ENCODE measurements at regions not wholly inside any gene's neighbourhood (a gene's known extent, or its start where the extent isn't known, plus 50 kb on each side); places are given as distances from the start of the nearest gene placed in this dataset.
"Not testable (repeated sequence)": the region's sequence is repeated elsewhere in the genome, so short reads cannot be mapped to it uniquely, and the experiment has no call there.

- DNase-seq (ENCODE audit: low spot score), result no peak
- Histone ChIP-seq H3K4me1 (ENCODE audit: insufficient read depth) (no peaks in the 10 kb centered on the region), H3K9me2 (replicated peaks; ENCODE audit: insufficient read depth) (no peaks in the 10 kb centered on the region), H3K79me2 (no peaks in the 10 kb centered on the region), H3K27me3 (no peaks in the 10 kb centered on the region), H3K9me3 (ENCODE audit: low read depth) (no peaks in the 10 kb centered on the region), H3K36me3 (replicated peaks; ENCODE audit: insufficient read depth, low read depth) (no peaks in the 10 kb centered on the region), H2AFZ (no peak overlapping the region), H3K4me3 (no peak overlapping the region), H3K27ac (no peak overlapping the region), H3K4me2 (no peak overlapping the region), H4K20me1 (ENCODE audit: insufficient read depth, poor library complexity, severe bottlenecking) (no peaks in the 10 kb centered on the region)
- 69% methylated on average over 3 of the region's 3 CpGs for WGBS (ENCODE audit: low lambda C conversion rate, missing lambda C conversion rate)
- TF ChIP-seq EZH2 (IDR thresholded peaks at IDR 0.05; ENCODE audit: borderline replicate concordance) (no peak), EZH2phosphoT487 (IDR thresholded peaks at IDR 0.05; ENCODE audit: low read depth, severe bottlenecking, unreplicated experiment) (no peak), CTCF (IDR thresholded peaks at IDR 0.05; ENCODE audit: poor library complexity) (no peak)
Measured at GRCh38 chr5:23412515-23412914, 94.9 kb upstream of the PRDM9 start.

- Histone ChIP-seq H3K4me3 (no peak overlapping the region), H4K20me1 (ENCODE audit: insufficient read depth, poor library complexity, severe bottlenecking) (no peaks in the 10 kb centered on the region), H3K27ac (no peak overlapping the region), H2AFZ (no peak overlapping the region), H3K79me2 (no peaks in the 10 kb centered on the region), H3K9me3 (ENCODE audit: low read depth) (no peaks in the 10 kb centered on the region), H3K9me2 (replicated peaks; ENCODE audit: insufficient read depth) (no peaks in the 10 kb centered on the region), H3K4me1 (ENCODE audit: insufficient read depth) (no peaks in the 10 kb centered on the region), H3K36me3 (replicated peaks; ENCODE audit: insufficient read depth, low read depth) (no peaks in the 10 kb centered on the region), H3K27me3 (no peaks in the 10 kb centered on the region), H3K4me2 (no peak overlapping the region)
- no peak for DNase-seq (ENCODE audit: low spot score)
- WGBS (ENCODE audit: low lambda C conversion rate, missing lambda C conversion rate), result 87% methylated on average over 2 of the region's 2 CpGs
- TF ChIP-seq EZH2phosphoT487 (IDR thresholded peaks at IDR 0.05; ENCODE audit: low read depth, severe bottlenecking, unreplicated experiment) (no peak), CTCF (IDR thresholded peaks at IDR 0.05; ENCODE audit: poor library complexity) (no peak), EZH2 (IDR thresholded peaks at IDR 0.05; ENCODE audit: borderline replicate concordance) (no peak)
Measured at GRCh38 chr5:23411994-23412393, 95.4 kb upstream of the PRDM9 start.

- no peaks in the 10 kb centered on the region for H3K36me3 ChIP-seq (replicated peaks; ENCODE audit: insufficient read depth, low read depth)
- H3K4me3 ChIP-seq, result no peak overlapping the region
- H4K20me1 ChIP-seq (ENCODE audit: insufficient read depth, poor library complexity, severe bottlenecking), result no peaks in the 10 kb centered on the region
- no peak overlapping the region for H3K4me2 ChIP-seq
- TF ChIP-seq EZH2 (IDR thresholded peaks at IDR 0.05; ENCODE audit: borderline replicate concordance), result no peak
- no peak for TF ChIP-seq CTCF (IDR thresholded peaks at IDR 0.05; ENCODE audit: poor library complexity)
- TF ChIP-seq EZH2phosphoT487 (IDR thresholded peaks at IDR 0.05; ENCODE audit: low read depth, severe bottlenecking, unreplicated experiment), result no peak
- H3K9me3 ChIP-seq (ENCODE audit: low read depth), result no peaks in the 10 kb centered on the region
- H3K27ac ChIP-seq, result no peak overlapping the region
- no peak for DNase-seq (ENCODE audit: low spot score)
- WGBS (ENCODE audit: low lambda C conversion rate, missing lambda C conversion rate), result 92% methylated on average over 17 of the region's 17 CpGs
- no peaks in the 10 kb centered on the region for H3K9me2 ChIP-seq (replicated peaks; ENCODE audit: insufficient read depth)
- no peaks in the 10 kb centered on the region for H3K79me2 ChIP-seq
- no peak overlapping the region for H2AFZ ChIP-seq
- H3K27me3 ChIP-seq, result no peaks in the 10 kb centered on the region
- no peaks in the 10 kb centered on the region for H3K4me1 ChIP-seq (ENCODE audit: insufficient read depth)
Measured at GRCh38 chr5:23411200-23411599, 96.2 kb upstream of the PRDM9 start.

DNA sequence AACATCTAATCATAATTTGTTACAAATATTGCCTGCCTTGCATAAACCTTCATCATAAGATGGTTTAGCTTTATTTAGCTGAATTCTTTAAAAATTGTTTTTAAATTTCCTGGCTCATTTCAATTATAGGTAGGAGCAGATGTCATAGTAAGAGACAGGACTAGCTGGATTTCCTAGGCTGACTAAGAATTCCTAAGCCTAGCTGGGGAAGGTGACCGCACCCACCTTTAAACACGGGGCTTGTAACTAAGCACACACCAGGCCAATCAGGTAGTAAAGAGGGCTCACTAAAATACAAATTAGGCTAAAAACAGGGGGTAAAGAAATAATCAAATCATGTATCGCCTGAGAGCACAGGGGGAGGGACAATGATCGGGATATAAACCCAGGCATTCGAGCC, 96.6 kb upstream of the PRDM9 start:
- not testable (repeated sequence) for H4K20me1 ChIP-seq (ENCODE audit: insufficient read depth, poor library complexity, severe bottlenecking); H3K4me1 ChIP-seq (ENCODE audit: insufficient read depth); DNase-seq (ENCODE audit: low spot score); H2AFZ ChIP-seq; H3K79me2 ChIP-seq; H3K27ac ChIP-seq; H3K36me3 ChIP-seq (replicated peaks; ENCODE audit: insufficient read depth, low read depth); H3K9me2 ChIP-seq (replicated peaks; ENCODE audit: insufficient read depth); H3K9me3 ChIP-seq (ENCODE audit: low read depth); H3K4me2 ChIP-seq; H3K27me3 ChIP-seq; H3K4me3 ChIP-seq
- 75% methylated on average over 5 of the region's 5 CpGs for WGBS (ENCODE audit: low lambda C conversion rate, missing lambda C conversion rate)

Measured in hepatocyte (in vitro differentiated cells).